HCEC 1CT (cell line): ENCODE measurements at regions not wholly inside any gene's neighbourhood (a gene's known extent, or its start where the extent isn't known, plus 50 kb on each side); places are given as distances from the start of the nearest gene placed in this dataset.
A peak's percentile ranks its signal among the peaks of the same experiment; 100 is the strongest.
"Not testable (repeated sequence)": the region's sequence is repeated elsewhere in the genome, so short reads cannot be mapped to it uniquely, and the experiment has no call there.

Experiments used
- DNase-seq: peaks from one replicate; pipeline ENCODE4 v3.0.0-alpha.2; 2017

- not testable (repeated sequence) for DNase-seq
Observed at GRCh38 chr12:112712751-112713150, 78.8 kb upstream of the RPH3A start.

GRCh38 chr12:112713471-112713870 is 78.1 kb upstream of the RPH3A start:
- DNase-seq, result no peak

GRCh38 chr12:112714166-112714710 is 77.3 kb upstream of the RPH3A start:
- DNase-seq, result no peak

DNA sequence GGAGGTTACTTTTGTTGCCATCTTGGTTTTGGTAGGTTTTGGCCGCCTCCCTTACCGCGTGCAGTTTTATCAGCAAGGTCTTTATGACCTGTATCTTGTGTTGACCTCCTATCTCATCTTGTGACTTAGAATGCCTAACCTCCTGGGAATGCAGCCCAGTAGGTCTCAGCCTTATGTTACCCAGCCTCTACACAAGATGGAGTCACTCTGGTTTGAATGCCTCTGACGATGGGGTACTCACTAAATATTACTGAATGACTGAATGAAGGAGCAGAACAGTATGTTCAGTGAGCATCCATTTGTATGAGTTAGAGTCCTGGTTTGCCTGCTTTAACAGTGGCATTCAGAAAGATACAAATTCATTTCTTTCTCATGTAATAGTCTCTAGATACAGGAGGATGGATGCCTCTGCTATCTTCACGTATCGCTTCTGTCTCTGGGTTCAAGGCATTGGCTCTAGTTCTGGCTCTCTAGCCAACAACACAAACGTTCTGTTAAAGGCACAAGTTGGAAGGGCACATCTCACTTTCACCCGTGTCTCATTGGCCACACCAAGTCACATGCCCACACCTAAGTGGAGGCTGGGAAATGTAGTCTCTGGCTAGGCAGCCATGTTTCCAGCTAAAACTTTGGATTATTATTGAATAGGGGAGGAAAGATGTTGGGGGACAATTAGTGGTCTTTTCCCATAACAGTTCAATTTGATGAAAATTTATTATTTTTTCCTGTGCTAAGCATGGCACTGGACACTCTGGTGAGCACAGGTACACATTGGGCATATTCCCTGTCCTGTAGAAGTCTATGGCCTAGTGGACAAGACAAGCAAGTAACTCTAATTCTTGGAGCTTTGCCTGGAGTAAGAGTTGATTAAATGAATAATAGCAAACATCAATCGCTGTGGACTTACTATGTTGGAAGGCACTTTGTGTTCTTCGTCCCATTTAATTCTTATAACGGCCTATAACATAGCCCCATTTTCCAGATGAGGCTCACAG is 75.2 kb upstream of the RPH3A start:
- DNase-seq, result no peak

DNA sequence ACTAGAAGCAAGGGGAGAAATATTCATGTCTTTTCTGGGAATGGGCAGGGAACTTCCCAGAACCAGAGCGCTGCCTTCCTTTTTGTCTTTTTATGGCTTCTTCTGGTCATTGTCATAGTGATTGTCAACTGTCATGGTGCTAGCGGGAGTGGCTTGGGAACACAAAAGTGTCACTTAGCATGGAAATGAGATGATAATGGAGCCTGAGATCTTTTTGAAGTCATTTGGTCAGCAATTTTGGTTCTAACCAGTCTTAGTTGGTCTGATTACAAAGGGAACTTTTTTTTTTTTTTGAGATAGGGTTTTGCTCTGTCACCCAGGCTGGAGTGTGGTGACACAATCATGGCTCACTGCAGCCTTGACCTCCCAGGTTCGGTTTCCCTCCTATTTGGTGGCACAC is 62.7 kb upstream of the RPH3A start:
- DNase-seq, result no peak

- no peak for DNase-seq
Observed at GRCh38 chr12:112734859-112735695, 56.5 kb upstream of the RPH3A start.

DNA sequence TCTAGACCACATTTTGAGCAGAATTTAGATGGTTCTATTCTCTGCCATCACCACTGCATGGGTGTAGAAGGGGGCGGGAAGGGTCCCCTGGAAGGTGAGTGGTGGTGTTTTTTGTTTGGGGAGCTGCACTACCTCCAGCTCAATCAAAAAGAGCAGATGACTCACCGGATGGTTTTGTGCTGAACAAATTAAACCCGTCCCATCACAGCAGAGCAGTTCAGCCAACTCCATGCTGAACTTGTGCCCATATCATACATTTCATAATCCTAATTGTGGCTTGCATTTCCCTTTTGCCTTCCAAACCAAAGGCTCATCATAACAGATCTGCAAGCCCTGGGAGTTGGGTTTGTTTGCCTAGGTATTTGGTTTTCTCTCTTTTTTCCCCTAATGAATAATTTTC is 53.0 kb upstream of the RPH3A start:
- peak; percentile 2 for DNase-seq

- no peak for DNase-seq
Observed at GRCh38 chr12:112740387-112740934, 51.1 kb upstream of the RPH3A start.

GRCh38 chr12:112741106-112741505 is 50.4 kb upstream of the RPH3A start:
- no peak for DNase-seq
